ENCODE measurements at regions not wholly inside any gene's neighbourhood (a gene's known extent, or its start where the extent isn't known, plus 50 kb on each side); places are given as distances from the start of the nearest gene placed in this dataset.

DNA sequence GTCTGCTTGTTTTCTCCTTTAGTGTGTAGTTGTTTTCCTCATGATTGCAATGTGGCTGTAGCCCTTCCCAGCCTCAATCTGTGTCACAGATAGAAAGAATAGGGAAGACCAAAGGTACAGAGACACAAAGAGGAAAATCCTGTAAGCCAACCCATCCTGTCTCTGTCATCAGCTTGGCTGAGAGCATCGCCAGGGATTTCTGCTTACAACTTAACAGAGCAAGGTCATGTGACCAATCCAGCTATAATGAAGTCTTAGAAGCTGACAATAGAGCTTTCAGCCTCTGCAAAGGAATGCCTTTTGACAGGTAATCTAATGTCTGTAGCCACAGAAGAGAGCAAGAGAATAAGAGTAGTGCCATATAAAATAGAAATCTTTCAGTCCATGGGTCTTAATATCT lies 1598.0 kb upstream of the AGA start:
- TF ChIP-seq, protein P1, sequence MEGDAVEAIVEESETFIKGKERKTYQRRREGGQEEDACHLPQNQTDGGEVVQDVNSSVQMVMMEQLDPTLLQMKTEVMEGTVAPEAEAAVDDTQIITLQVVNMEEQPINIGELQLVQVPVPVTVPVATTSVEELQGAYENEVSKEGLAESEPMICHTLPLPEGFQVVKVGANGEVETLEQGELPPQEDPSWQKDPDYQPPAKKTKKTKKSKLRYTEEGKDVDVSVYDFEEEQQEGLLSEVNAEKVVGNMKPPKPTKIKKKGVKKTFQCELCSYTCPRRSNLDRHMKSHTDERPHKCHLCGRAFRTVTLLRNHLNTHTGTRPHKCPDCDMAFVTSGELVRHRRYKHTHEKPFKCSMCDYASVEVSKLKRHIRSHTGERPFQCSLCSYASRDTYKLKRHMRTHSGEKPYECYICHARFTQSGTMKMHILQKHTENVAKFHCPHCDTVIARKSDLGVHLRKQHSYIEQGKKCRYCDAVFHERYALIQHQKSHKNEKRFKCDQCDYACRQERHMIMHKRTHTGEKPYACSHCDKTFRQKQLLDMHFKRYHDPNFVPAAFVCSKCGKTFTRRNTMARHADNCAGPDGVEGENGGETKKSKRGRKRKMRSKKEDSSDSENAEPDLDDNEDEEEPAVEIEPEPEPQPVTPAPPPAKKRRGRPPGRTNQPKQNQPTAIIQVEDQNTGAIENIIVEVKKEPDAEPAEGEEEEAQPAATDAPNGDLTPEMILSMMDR (IDR thresholded peaks at IDR 0.05; ENCODE audit: insufficient read depth, low read length) = no peak
- TF ChIP-seq, protein P2, sequence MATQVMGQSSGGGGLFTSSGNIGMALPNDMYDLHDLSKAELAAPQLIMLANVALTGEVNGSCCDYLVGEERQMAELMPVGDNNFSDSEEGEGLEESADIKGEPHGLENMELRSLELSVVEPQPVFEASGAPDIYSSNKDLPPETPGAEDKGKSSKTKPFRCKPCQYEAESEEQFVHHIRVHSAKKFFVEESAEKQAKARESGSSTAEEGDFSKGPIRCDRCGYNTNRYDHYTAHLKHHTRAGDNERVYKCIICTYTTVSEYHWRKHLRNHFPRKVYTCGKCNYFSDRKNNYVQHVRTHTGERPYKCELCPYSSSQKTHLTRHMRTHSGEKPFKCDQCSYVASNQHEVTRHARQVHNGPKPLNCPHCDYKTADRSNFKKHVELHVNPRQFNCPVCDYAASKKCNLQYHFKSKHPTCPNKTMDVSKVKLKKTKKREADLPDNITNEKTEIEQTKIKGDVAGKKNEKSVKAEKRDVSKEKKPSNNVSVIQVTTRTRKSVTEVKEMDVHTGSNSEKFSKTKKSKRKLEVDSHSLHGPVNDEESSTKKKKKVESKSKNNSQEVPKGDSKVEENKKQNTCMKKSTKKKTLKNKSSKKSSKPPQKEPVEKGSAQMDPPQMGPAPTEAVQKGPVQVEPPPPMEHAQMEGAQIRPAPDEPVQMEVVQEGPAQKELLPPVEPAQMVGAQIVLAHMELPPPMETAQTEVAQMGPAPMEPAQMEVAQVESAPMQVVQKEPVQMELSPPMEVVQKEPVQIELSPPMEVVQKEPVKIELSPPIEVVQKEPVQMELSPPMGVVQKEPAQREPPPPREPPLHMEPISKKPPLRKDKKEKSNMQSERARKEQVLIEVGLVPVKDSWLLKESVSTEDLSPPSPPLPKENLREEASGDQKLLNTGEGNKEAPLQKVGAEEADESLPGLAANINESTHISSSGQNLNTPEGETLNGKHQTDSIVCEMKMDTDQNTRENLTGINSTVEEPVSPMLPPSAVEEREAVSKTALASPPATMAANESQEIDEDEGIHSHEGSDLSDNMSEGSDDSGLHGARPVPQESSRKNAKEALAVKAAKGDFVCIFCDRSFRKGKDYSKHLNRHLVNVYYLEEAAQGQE (IDR thresholded peaks at IDR 0.05; ENCODE audit: insufficient replicate concordance, low read depth) = no peak
- no peak for TF ChIP-seq SPI1 (IDR thresholded peaks at IDR 0.05; ENCODE audit: borderline replicate concordance, low read depth)

Measured in HL-60 (cell line).